ENCODE measurements at regions not wholly inside any gene's neighbourhood (a gene's known extent, or its start where the extent isn't known, plus 50 kb on each side); places are given as distances from the start of the nearest gene placed in this dataset.

GRCh38 chr6:113491376-113491775 lies 365.8 kb upstream of the MARCKS start:
- Mint-ChIP-seq H3K36me3 (no peaks in the 10 kb centered on the region), H3K4me3 (no peak overlapping the region), H3K9me3 (no peaks in the 10 kb centered on the region), H3K4me1 (ENCODE audit: unreplicated experiment) (peaks cover 6% of the 10 kb centered on the region), H3K27ac (no peak overlapping the region), H3K27me3 (no peaks in the 10 kb centered on the region)
- no peak for DNase-seq (ENCODE audit: extremely low spot score, unreplicated experiment)
- no peak for TF ChIP-seq CTCF (conservative IDR thresholded peaks at IDR 0.05)

GRCh38 chr6:113493991-113494390 lies 363.2 kb upstream of the MARCKS start:
- Mint-ChIP-seq H3K4me3 (no peak overlapping the region), H3K27ac (no peak overlapping the region), H3K9me3 (no peaks in the 10 kb centered on the region), H3K4me1 (ENCODE audit: unreplicated experiment) (peaks cover 6% of the 10 kb centered on the region), H3K36me3 (no peaks in the 10 kb centered on the region), H3K27me3 (no peaks in the 10 kb centered on the region)
- DNase-seq (ENCODE audit: extremely low spot score, unreplicated experiment): no peak
- TF ChIP-seq CTCF (conservative IDR thresholded peaks at IDR 0.05): no peak

- Mint-ChIP-seq H3K4me3 (no peak overlapping the region), H3K4me1 (ENCODE audit: unreplicated experiment) (no peaks in the 10 kb centered on the region), H3K27ac (no peak overlapping the region), H3K36me3 (no peaks in the 10 kb centered on the region), H3K27me3 (no peaks in the 10 kb centered on the region), H3K9me3 (no peaks in the 10 kb centered on the region)
- no peak for DNase-seq (ENCODE audit: extremely low spot score, unreplicated experiment)
- no peak for TF ChIP-seq CTCF (conservative IDR thresholded peaks at IDR 0.05)
Measured at GRCh38 chr6:113495521-113495920, 361.6 kb upstream of the MARCKS start.

- no peaks in the 10 kb centered on the region for H3K9me3 Mint-ChIP-seq
- H3K4me3 Mint-ChIP-seq: no peak overlapping the region
- no peaks in the 10 kb centered on the region for H3K36me3 Mint-ChIP-seq
Measured at GRCh38 chr6:113496166-113496565, 361.0 kb upstream of the MARCKS start.

GRCh38 chr6:113500221-113500620 lies 356.9 kb upstream of the MARCKS start:
- no peak overlapping the region for H3K4me3 Mint-ChIP-seq
- H3K9me3 Mint-ChIP-seq: no peaks in the 10 kb centered on the region
- H3K36me3 Mint-ChIP-seq: no peaks in the 10 kb centered on the region
- H3K27ac Mint-ChIP-seq: no peak overlapping the region
- H3K4me1 Mint-ChIP-seq (ENCODE audit: unreplicated experiment): no peaks in the 10 kb centered on the region
- no peak for TF ChIP-seq CTCF (conservative IDR thresholded peaks at IDR 0.05)
- no peak for DNase-seq (ENCODE audit: extremely low spot score, unreplicated experiment)
- no peaks in the 10 kb centered on the region for H3K27me3 Mint-ChIP-seq

More at GRCh38 chr6:113496166-113496565, 361.0 kb upstream of the MARCKS start:
- H3K4me1 Mint-ChIP-seq (ENCODE audit: unreplicated experiment): no peaks in the 10 kb centered on the region
- no peak for DNase-seq (ENCODE audit: extremely low spot score, unreplicated experiment)
- no peak overlapping the region for H3K27ac Mint-ChIP-seq
- TF ChIP-seq CTCF (conservative IDR thresholded peaks at IDR 0.05): no peak
- H3K27me3 Mint-ChIP-seq: no peaks in the 10 kb centered on the region

GRCh38 chr6:113505084-113505699 lies 352.0 kb upstream of the MARCKS start:
- no peak for TF ChIP-seq CTCF (conservative IDR thresholded peaks at IDR 0.05)
- H3K4me1 Mint-ChIP-seq (ENCODE audit: unreplicated experiment): no peaks in the 10 kb centered on the region
- H3K36me3 Mint-ChIP-seq: no peaks in the 10 kb centered on the region
- DNase-seq (ENCODE audit: extremely low spot score, unreplicated experiment): no peak
- no peak overlapping the region for H3K4me3 Mint-ChIP-seq
- no peak overlapping the region for H3K27ac Mint-ChIP-seq
- H3K9me3 Mint-ChIP-seq: no peaks in the 10 kb centered on the region
- H3K27me3 Mint-ChIP-seq: no peaks in the 10 kb centered on the region
